ENCODE measurements at regions not wholly inside any gene's neighbourhood (a gene's known extent, or its start where the extent isn't known, plus 50 kb on each side); places are given as distances from the start of the nearest gene placed in this dataset.
"Not testable (repeated sequence)": the region's sequence is repeated elsewhere in the genome, so short reads cannot be mapped to it uniquely, and the experiment has no call there.

GRCh38 chr6:164791498-164791897 is 517.9 kb downstream of the C6orf118 start:
- Mint-ChIP-seq H3K36me3 (ENCODE audit: low read depth) (no peaks in the 10 kb centered on the region), H3K27me3 (no peaks in the 10 kb centered on the region), H3K4me1 (no peaks in the 10 kb centered on the region), H3K27ac (no peak overlapping the region), H3K4me3 (no peak overlapping the region), H3K9me3 (peaks cover 16% of the 10 kb centered on the region)
- DNase-seq (no peak), ATAC-seq (no peak)

- no peaks in the 10 kb centered on the region for H3K4me1 Mint-ChIP-seq
- H3K9me3 Mint-ChIP-seq: peaks cover 18% of the 10 kb centered on the region
- no peaks in the 10 kb centered on the region for H3K36me3 Mint-ChIP-seq (ENCODE audit: low read depth)
- H3K27me3 Mint-ChIP-seq: no peaks in the 10 kb centered on the region
- no peak for ATAC-seq
- H3K4me3 Mint-ChIP-seq: no peak overlapping the region
- H3K27ac Mint-ChIP-seq: no peak overlapping the region
- DNase-seq: no peak
Observed at GRCh38 chr6:164763788-164764187, 545.6 kb downstream of the C6orf118 start.

GRCh38 chr6:164757451-164757850 is 552.0 kb downstream of the C6orf118 start:
- no peaks in the 10 kb centered on the region for H3K36me3 Mint-ChIP-seq (ENCODE audit: low read depth)
- no peak for ATAC-seq

GRCh38 chr6:164756723-164757122 is 552.7 kb downstream of the C6orf118 start:
- no peaks in the 10 kb centered on the region for H3K27me3 Mint-ChIP-seq
- peaks cover 18% of the 10 kb centered on the region for H3K9me3 Mint-ChIP-seq
- H3K4me1 Mint-ChIP-seq: no peaks in the 10 kb centered on the region
- no peak for DNase-seq
- no peak for ATAC-seq
- no peak overlapping the region for H3K27ac Mint-ChIP-seq
- no peaks in the 10 kb centered on the region for H3K36me3 Mint-ChIP-seq (ENCODE audit: low read depth)
- no peak overlapping the region for H3K4me3 Mint-ChIP-seq

More at GRCh38 chr6:164757451-164757850, 552.0 kb downstream of the C6orf118 start:
- Mint-ChIP-seq H3K27ac (no peak overlapping the region), H3K27me3 (no peaks in the 10 kb centered on the region), H3K4me3 (no peak overlapping the region), H3K4me1 (no peaks in the 10 kb centered on the region), H3K9me3 (peaks cover 18% of the 10 kb centered on the region)
- DNase-seq: no peak

- Mint-ChIP-seq H3K4me1 (no peaks in the 10 kb centered on the region), H3K4me3 (no peak overlapping the region), H3K27me3 (no peaks in the 10 kb centered on the region), H3K27ac (no peak overlapping the region), H3K36me3 (ENCODE audit: low read depth) (no peaks in the 10 kb centered on the region), H3K9me3 (peaks cover 18% of the 10 kb centered on the region)
- ATAC-seq (no peak), DNase-seq (no peak)
Observed at GRCh38 chr6:164756142-164756541, 553.3 kb downstream of the C6orf118 start.

- Mint-ChIP-seq H3K36me3 (ENCODE audit: low read depth) (no peaks in the 10 kb centered on the region), H3K4me1 (no peaks in the 10 kb centered on the region), H3K27me3 (no peaks in the 10 kb centered on the region), H3K27ac (no peak overlapping the region), H3K4me3 (no peak overlapping the region), H3K9me3 (peaks cover 23% of the 10 kb centered on the region)
- DNase-seq (no peak), ATAC-seq (no peak)
Observed at GRCh38 chr6:164753517-164753916, 555.9 kb downstream of the C6orf118 start.

- Mint-ChIP-seq H3K9me3 (peaks cover 23% of the 10 kb centered on the region), H3K27me3 (no peaks in the 10 kb centered on the region), H3K4me1 (no peaks in the 10 kb centered on the region), H3K4me3 (no peak overlapping the region), H3K36me3 (ENCODE audit: low read depth) (no peaks in the 10 kb centered on the region), H3K27ac (no peak overlapping the region)
- DNase-seq (no peak), ATAC-seq (no peak)
Observed at GRCh38 chr6:164751395-164751794, 558.0 kb downstream of the C6orf118 start.

- Mint-ChIP-seq H3K27me3 (no peaks in the 10 kb centered on the region), H3K27ac (no peak overlapping the region), H3K9me3 (peaks cover 25% of the 10 kb centered on the region), H3K4me1 (no peaks in the 10 kb centered on the region), H3K36me3 (ENCODE audit: low read depth) (no peaks in the 10 kb centered on the region), H3K4me3 (no peak overlapping the region)
- DNase-seq (no peak), ATAC-seq (no peak)
Observed at GRCh38 chr6:164750128-164750527, 559.3 kb downstream of the C6orf118 start.

GRCh38 chr6:164749221-164750064 is 560.0 kb downstream of the C6orf118 start:
- ATAC-seq: no peak
- no peak overlapping the region for H3K27ac Mint-ChIP-seq
- no peak for DNase-seq
- no peaks in the 10 kb centered on the region for H3K36me3 Mint-ChIP-seq (ENCODE audit: low read depth)
- H3K4me3 Mint-ChIP-seq: no peak overlapping the region
- peaks cover 25% of the 10 kb centered on the region for H3K9me3 Mint-ChIP-seq
- H3K4me1 Mint-ChIP-seq: no peaks in the 10 kb centered on the region
- no peaks in the 10 kb centered on the region for H3K27me3 Mint-ChIP-seq

GRCh38 chr6:164744301-164744700 is 565.1 kb downstream of the C6orf118 start:
- DNase-seq: no peak
- H3K36me3 Mint-ChIP-seq (ENCODE audit: low read depth): no peaks in the 10 kb centered on the region
- no peak overlapping the region for H3K27ac Mint-ChIP-seq
- H3K4me3 Mint-ChIP-seq: no peak overlapping the region
- H3K4me1 Mint-ChIP-seq: no peaks in the 10 kb centered on the region
- ATAC-seq: no peak
- no peaks in the 10 kb centered on the region for H3K27me3 Mint-ChIP-seq
- H3K9me3 Mint-ChIP-seq: peaks cover 15% of the 10 kb centered on the region

- H3K9me3 Mint-ChIP-seq: peaks cover 20% of the 10 kb centered on the region
- H3K4me3 Mint-ChIP-seq: no peak overlapping the region
- H3K36me3 Mint-ChIP-seq (ENCODE audit: low read depth): no peaks in the 10 kb centered on the region
- H3K27me3 Mint-ChIP-seq: no peaks in the 10 kb centered on the region
- no peaks in the 10 kb centered on the region for H3K4me1 Mint-ChIP-seq
- DNase-seq (no peak), ATAC-seq (no peak)
- no peak overlapping the region for H3K27ac Mint-ChIP-seq
Observed at GRCh38 chr6:164741938-164742451, 567.4 kb downstream of the C6orf118 start.

- H3K4me1 Mint-ChIP-seq; DNase-seq; ATAC-seq; H3K4me3 Mint-ChIP-seq; H3K27ac Mint-ChIP-seq; H3K36me3 Mint-ChIP-seq (ENCODE audit: low read depth); H3K27me3 Mint-ChIP-seq: not testable (repeated sequence)
- H3K9me3 Mint-ChIP-seq: peaks cover 11% of the 10 kb centered on the region
Observed at GRCh38 chr6:164736090-164736489, 573.3 kb downstream of the C6orf118 start.

- peaks cover 15% of the 10 kb centered on the region for H3K9me3 Mint-ChIP-seq
- H3K27me3 Mint-ChIP-seq: no peaks in the 10 kb centered on the region
- DNase-seq: no peak
- H3K27ac Mint-ChIP-seq: no peak overlapping the region
- H3K4me3 Mint-ChIP-seq: no peak overlapping the region
- no peaks in the 10 kb centered on the region for H3K4me1 Mint-ChIP-seq
- no peak for ATAC-seq
- no peaks in the 10 kb centered on the region for H3K36me3 Mint-ChIP-seq (ENCODE audit: low read depth)
Observed at GRCh38 chr6:164731539-164731938, 577.9 kb downstream of the C6orf118 start.

GRCh38 chr6:164721460-164721859 is 587.9 kb downstream of the C6orf118 start:
- Mint-ChIP-seq H3K27ac (no peak overlapping the region), H3K4me3 (no peak overlapping the region), H3K9me3 (peaks cover 29% of the 10 kb centered on the region), H3K4me1 (no peaks in the 10 kb centered on the region), H3K27me3 (no peaks in the 10 kb centered on the region), H3K36me3 (ENCODE audit: low read depth) (no peaks in the 10 kb centered on the region)
- ATAC-seq: no peak
- no peak for DNase-seq

GRCh38 chr6:164700497-164700896 is 608.9 kb downstream of the C6orf118 start:
- Mint-ChIP-seq H3K9me3 (peaks cover 31% of the 10 kb centered on the region), H3K27me3 (no peaks in the 10 kb centered on the region), H3K27ac (no peak overlapping the region), H3K4me3 (no peak overlapping the region), H3K4me1 (no peaks in the 10 kb centered on the region), H3K36me3 (ENCODE audit: low read depth) (no peaks in the 10 kb centered on the region)
- ATAC-seq (no peak), DNase-seq (no peak)

All from activated naive CD8-positive, alpha-beta T cell treated with anti-CD3 and anti-CD28 coated beads, Interleukin-2, amount 50 U/mL, for 24 hours (primary cell).